NCI-H524 (cell line): ENCODE measurements at regions not wholly inside any gene's neighbourhood (a gene's known extent, or its start where the extent isn't known, plus 50 kb on each side); places are given as distances from the start of the nearest gene placed in this dataset.
A peak's percentile ranks its signal among the peaks of the same experiment; 100 is the strongest.
"Not testable (repeated sequence)": the region's sequence is repeated elsewhere in the genome, so short reads cannot be mapped to it uniquely, and the experiment has no call there.

ENCODE experiments used
- DNase-seq, 2 experiments: peaks; one replicate each; lab custom pipeline; 2025; lab: John Stamatoyannopoulos, UW

- DNase-seq = no peak
Measured at GRCh38 chr3:137438561-137438960, 325.6 kb upstream of the SOX14 start.

GRCh38 chr3:137460944-137461343 is 303.2 kb upstream of the SOX14 start:
- no peak for DNase-seq

GRCh38 chr3:137463131-137463530 is 301.0 kb upstream of the SOX14 start:
- peak in 1 of 2 experiments; percentile 15 for DNase-seq

GRCh38 chr3:137464341-137464740 is 299.8 kb upstream of the SOX14 start:
- no peak for DNase-seq

GRCh38 chr3:137468446-137468845 is 295.7 kb upstream of the SOX14 start:
- DNase-seq = peak in 1 of 2 experiments; percentile 17

GRCh38 chr3:137469263-137469662 is 294.9 kb upstream of the SOX14 start:
- no peak for DNase-seq

GRCh38 chr3:137471130-137471529 is 293.0 kb upstream of the SOX14 start:
- no peak for DNase-seq

GRCh38 chr3:137471558-137472204 is 292.4 kb upstream of the SOX14 start:
- DNase-seq = no peak

- no peak for DNase-seq
Measured at GRCh38 chr3:137477614-137478013, 286.5 kb upstream of the SOX14 start.

GRCh38 chr3:137509354-137510045 is 254.6 kb upstream of the SOX14 start:
- peak; percentile 88 to 94 for DNase-seq

GRCh38 chr3:137511655-137512054 is 252.5 kb upstream of the SOX14 start:
- DNase-seq = peak in 1 of 2 experiments; percentile 5

- DNase-seq = no peak
Measured at GRCh38 chr3:137514853-137515252, 249.3 kb upstream of the SOX14 start.

- no peak for DNase-seq
Measured at GRCh38 chr3:137519602-137520001, 244.5 kb upstream of the SOX14 start.

GRCh38 chr3:137524751-137525150 is 239.4 kb upstream of the SOX14 start:
- no peak for DNase-seq

GRCh38 chr3:137525471-137525870 is 238.6 kb upstream of the SOX14 start:
- no peak for DNase-seq

- no peak for DNase-seq
Measured at GRCh38 chr3:137542049-137542448, 222.1 kb upstream of the SOX14 start.

GRCh38 chr3:137554242-137554641 is 209.9 kb upstream of the SOX14 start:
- DNase-seq = no peak

- no peak for DNase-seq
Measured at GRCh38 chr3:137568880-137569279, 195.2 kb upstream of the SOX14 start.

GRCh38 chr3:137572931-137573330 is 191.2 kb upstream of the SOX14 start:
- no peak for DNase-seq

- DNase-seq = peak; percentile 48 to 71
Measured at GRCh38 chr3:137582484-137582883, 181.6 kb upstream of the SOX14 start.

- DNase-seq = no peak
Measured at GRCh38 chr3:137583256-137583655, 180.9 kb upstream of the SOX14 start.

GRCh38 chr3:137588871-137589270 is 175.2 kb upstream of the SOX14 start:
- no peak for DNase-seq

- not testable (repeated sequence) for DNase-seq
Measured at GRCh38 chr3:137595415-137595814, 168.7 kb upstream of the SOX14 start.

- DNase-seq = no peak
Measured at GRCh38 chr3:137610723-137611122, 153.4 kb upstream of the SOX14 start.
